Endothelial cell of umbilical vein (primary cell): ENCODE measurements at regions not wholly inside any gene's neighbourhood (a gene's known extent, or its start where the extent isn't known, plus 50 kb on each side); places are given as distances from the start of the nearest gene placed in this dataset.

Experiments
- BruUV-seq: library from RNA; stranded (reverse); fragments of 400-500 nt; replicated peaks from 2 replicates; lab custom pipeline; 2021; lab: Mats Ljungman, UMichigan
- CTCF ChIA-PET: fragments of 300-600, 350-600 bp; sonication (Branson Sonifier 250); formaldehyde crosslinking; loops from one replicate; lab custom pipeline; 2021; ENCODE audit warnings: antibody characterized with exemption, inconsistent platforms; lab: Charles Lee
- POLR2A ChIA-PET: fragments of 300-600, 350-600 bp; sonication (Branson Sonifier 250); formaldehyde crosslinking; loops from one replicate; lab custom pipeline; 2021; ENCODE audit warnings: antibody characterized with exemption, inconsistent platforms; lab: Charles Lee
- DNase-seq: peaks from one replicate; pipeline ENCODE4 v3.0.0-alpha.2; 2011; ENCODE audit warnings: low read depth, low spot score
- FAIRE-seq: peaks from 2 replicates; lab custom pipeline; 2011; peaks lifted over from hg19 to GRCh38; lab: Jason Lieb, UNC
- H2AFZ ChIP-seq: 2 replicates; pipeline ENCODE4 v1.6.0; 2012; ENCODE audit warnings: low read depth, low read length, control low read depth, inconsistent platforms
- H3K27ac ChIP-seq: 2 replicates; pipeline ENCODE4 v1.5.1; 2011; ENCODE audit warnings: low read depth, mild to moderate bottlenecking, control low read depth, low read length, moderate library complexity; ENCODE audit not compliant: insufficient read depth
- H3K27me3 ChIP-seq, 2 experiments: 2 replicates each; pipeline versions ENCODE4 v1.6.0 to v1.6.1; 2011; ENCODE audit warnings: low read length in 2 of 2, mixed read lengths in 1 of 2; ENCODE audit not compliant: control insufficient read depth in 2 of 2, insufficient read depth in 2 of 2
- H3K36me3 ChIP-seq, 2 experiments: 2 replicates in 1 of 2; 3 replicates in 1 of 2; pipeline ENCODE4 v1.5.1; 2011; ENCODE audit warnings: low read length in 2 of 2, mild to moderate bottlenecking in 1 of 2, moderate library complexity in 1 of 2; ENCODE audit not compliant: control insufficient read depth in 2 of 2, insufficient read depth in 2 of 2; ENCODE audit errors: extremely low read depth in 1 of 2
- H3K4me1 ChIP-seq: 3 replicates; pipeline ENCODE4 v1.5.1; 2011; ENCODE audit warnings: mild to moderate bottlenecking, low read length; ENCODE audit not compliant: control insufficient read depth, insufficient read depth; ENCODE audit errors: extremely low read depth
- H3K4me2 ChIP-seq: 2 replicates; pipeline ENCODE4 v1.6.1; 2011; ENCODE audit warnings: low read length, control low read depth, mixed read lengths; ENCODE audit not compliant: insufficient read depth
- H3K4me3 ChIP-seq, 3 experiments: fragments of 200-600 bp in 1 of 3; sonication (generic), shearing (Covaris generic) in 1 of 3; replicated peaks in 1 of 3; 2 replicates each; pipeline ENCODE4 v1.5.1; 2011 to 2016; ENCODE audit warnings: control low read depth in 3 of 3, low read length in 3 of 3, mild to moderate bottlenecking in 2 of 3, inconsistent platforms in 1 of 3, low read depth in 1 of 3, moderate library complexity in 1 of 3; ENCODE audit not compliant: insufficient read depth in 1 of 3
- H3K79me2 ChIP-seq: 2 replicates; pipeline ENCODE4 v1.6.0; 2012; ENCODE audit warnings: low read length, inconsistent platforms; ENCODE audit not compliant: control insufficient read depth, insufficient read depth
- H3K9ac ChIP-seq: replicated peaks from 2 replicates; pipeline ENCODE3; 2011; ENCODE audit warnings: low read length, control low read depth; ENCODE audit not compliant: insufficient read depth; ENCODE audit errors: extremely low read depth
- H3K9me1 ChIP-seq: replicated peaks from 3 replicates; pipeline ENCODE4 v1.6.0; 2011; ENCODE audit warnings: mild to moderate bottlenecking, low read length; ENCODE audit not compliant: control insufficient read depth, insufficient read depth; ENCODE audit errors: extremely low read depth
- H3K9me3 ChIP-seq: replicated peaks from 2 replicates; pipeline ENCODE4 v1.5.1; 2012; ENCODE audit warnings: low read length, inconsistent platforms; ENCODE audit not compliant: control insufficient read depth, insufficient read depth
- H4K20me1 ChIP-seq: replicated peaks from 2 replicates; pipeline ENCODE3; 2011; ENCODE audit warnings: mild to moderate bottlenecking, low read length; ENCODE audit not compliant: control insufficient read depth, insufficient read depth; ENCODE audit errors: extremely low read depth
- EZH2 ChIP-seq: IDR thresholded peaks from 2 replicates; pipeline ENCODE4 v1.6.1; 2012; ENCODE audit warnings: borderline replicate concordance, low read depth, mild to moderate bottlenecking, moderate library complexity, low read length, inconsistent platforms; ENCODE audit not compliant: severe bottlenecking
- FOS ChIP-seq: IDR thresholded peaks from 2 replicates; pipeline ENCODE4 v1.6.1; 2011; ENCODE audit warnings: mild to moderate bottlenecking, low read length, moderate library complexity, borderline replicate concordance; ENCODE audit not compliant: insufficient read depth
- GATA2 ChIP-seq: IDR thresholded peaks from 2 replicates; pipeline ENCODE4 v1.7.0; 2011; ENCODE audit warnings: low read depth, mild to moderate bottlenecking, moderate library complexity, mixed read lengths, low read length; ENCODE audit not compliant: insufficient read length, insufficient read depth
- JUN ChIP-seq: IDR thresholded peaks from 2 replicates; pipeline ENCODE4 v1.6.1; 2011; ENCODE audit warnings: borderline replicate concordance, low read depth; ENCODE audit not compliant: insufficient read length, insufficient read depth
- MAX ChIP-seq: IDR thresholded peaks from 2 replicates; pipeline ENCODE4 v1.6.1; 2011; ENCODE audit not compliant: insufficient read depth, insufficient read length
- MYC ChIP-seq: IDR thresholded peaks from one replicate; pipeline ENCODE4 v1.6.1; 2011; ENCODE audit warnings: mild to moderate bottlenecking, low read depth, low read length
- POLR2A ChIP-seq: IDR thresholded peaks from 2 replicates; pipeline ENCODE4 v1.6.1; 2012; ENCODE audit warnings: low read depth, mild to moderate bottlenecking, control low read depth, low read length
- POLR2AphosphoS5 ChIP-seq: IDR thresholded peaks from 2 replicates; pipeline ENCODE4 v1.6.1; 2012; ENCODE audit warnings: low read depth, mild to moderate bottlenecking, control low read depth, low read length, moderate library complexity; ENCODE audit not compliant: insufficient read depth
- dilution Hi-C: fragments of 300-500 bp; cut with MboI; formaldehyde crosslinking; loops from one replicate; pipeline ENCODE4 v1.15.0; 2019; ENCODE audit warnings: low sequenced_read_pairs; ENCODE audit not compliant: extremely low pct_ligation_motif_present
- intact Hi-C: fragments of 100-400 bp; cut with micrococcal nuclease; formaldehyde crosslinking; loops from one replicate; pipeline ENCODE4 v1.10.0; 2022
- TF ChIP-seq, protein P1 (sequence below), 2 donors: IDR thresholded peaks; 1 replicate in 1 of 2; 2 replicates in 1 of 2; pipeline ENCODE4 v1.5.1; 2011; ENCODE audit warnings: low read length in 2 of 2, mild to moderate bottlenecking in 2 of 2, moderate library complexity in 2 of 2, control low read depth in 1 of 2, inconsistent platforms in 1 of 2, low read depth in 1 of 2; ENCODE audit not compliant: insufficient read depth in 1 of 2; ENCODE audit errors: extremely low read depth in 1 of 2

DNA sequence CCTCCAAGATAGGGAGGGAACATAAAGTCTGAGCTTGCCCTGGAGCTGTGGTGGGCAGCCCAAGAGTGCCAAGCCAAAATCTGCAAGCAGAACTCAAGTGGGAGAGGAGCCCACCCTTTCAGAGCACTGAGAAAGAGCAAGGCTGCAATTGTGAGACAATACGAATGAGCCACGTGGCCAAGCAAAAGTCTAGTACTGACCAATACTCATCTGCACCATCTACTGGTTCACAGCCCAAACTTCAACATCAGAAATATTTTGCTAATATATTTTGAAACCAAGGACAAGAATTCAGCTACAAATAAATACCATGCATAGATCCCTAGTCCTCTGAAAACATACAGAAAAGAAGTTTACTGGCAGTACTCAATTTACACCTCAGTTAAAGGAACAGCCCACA is 696.2 kb upstream of the COX7C start:
- H3K79me2 ChIP-seq, result no peaks in the 10 kb centered on the region
- H4K20me1 ChIP-seq, result no peaks in the 10 kb centered on the region
- DNase-seq, result no peak
- no peak overlapping the region for H3K9ac ChIP-seq
- no TSS peak for BruUV-seq
- ChIA-PET POLR2A (no interaction called here), CTCF (no interaction called here)
- TF ChIP-seq, protein P1, sequence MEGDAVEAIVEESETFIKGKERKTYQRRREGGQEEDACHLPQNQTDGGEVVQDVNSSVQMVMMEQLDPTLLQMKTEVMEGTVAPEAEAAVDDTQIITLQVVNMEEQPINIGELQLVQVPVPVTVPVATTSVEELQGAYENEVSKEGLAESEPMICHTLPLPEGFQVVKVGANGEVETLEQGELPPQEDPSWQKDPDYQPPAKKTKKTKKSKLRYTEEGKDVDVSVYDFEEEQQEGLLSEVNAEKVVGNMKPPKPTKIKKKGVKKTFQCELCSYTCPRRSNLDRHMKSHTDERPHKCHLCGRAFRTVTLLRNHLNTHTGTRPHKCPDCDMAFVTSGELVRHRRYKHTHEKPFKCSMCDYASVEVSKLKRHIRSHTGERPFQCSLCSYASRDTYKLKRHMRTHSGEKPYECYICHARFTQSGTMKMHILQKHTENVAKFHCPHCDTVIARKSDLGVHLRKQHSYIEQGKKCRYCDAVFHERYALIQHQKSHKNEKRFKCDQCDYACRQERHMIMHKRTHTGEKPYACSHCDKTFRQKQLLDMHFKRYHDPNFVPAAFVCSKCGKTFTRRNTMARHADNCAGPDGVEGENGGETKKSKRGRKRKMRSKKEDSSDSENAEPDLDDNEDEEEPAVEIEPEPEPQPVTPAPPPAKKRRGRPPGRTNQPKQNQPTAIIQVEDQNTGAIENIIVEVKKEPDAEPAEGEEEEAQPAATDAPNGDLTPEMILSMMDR (IDR thresholded peaks at IDR 0.05; ENCODE audit: extremely low read depth in 1 of 2, insufficient read depth in 1 of 2, low read depth in 1 of 2, low read length in 2 of 2), result no peak
- TF ChIP-seq EZH2, result no peak
- TF ChIP-seq JUN, result no peak
- no peak for TF ChIP-seq GATA2
- TF ChIP-seq POLR2A, result no peak
- no peak for TF ChIP-seq MYC
- no peak for TF ChIP-seq POLR2AphosphoS5
- no peak for TF ChIP-seq MAX
- no peak for TF ChIP-seq FOS
- H3K4me3 ChIP-seq, result no peak overlapping the region
- intact Hi-C loops (no loop called here), dilution Hi-C loops (no loop called here)
- H3K4me2 ChIP-seq, result no peak overlapping the region
- no peaks in the 10 kb centered on the region for H3K9me1 ChIP-seq
- H3K27me3 ChIP-seq, result no peaks in the 10 kb centered on the region
- H3K4me1 ChIP-seq, result no peaks in the 10 kb centered on the region
- no peak for FAIRE-seq
- peaks cover 2% of the 10 kb centered on the region for H3K9me3 ChIP-seq
- no peaks in the 10 kb centered on the region for H3K36me3 ChIP-seq
- no peak overlapping the region for H2AFZ ChIP-seq
- H3K27ac ChIP-seq, result no peak overlapping the region
